ENCODE measurements at regions not wholly inside any gene's neighbourhood (a gene's known extent, or its start where the extent isn't known, plus 50 kb on each side); places are given as distances from the start of the nearest gene placed in this dataset.

DNA sequence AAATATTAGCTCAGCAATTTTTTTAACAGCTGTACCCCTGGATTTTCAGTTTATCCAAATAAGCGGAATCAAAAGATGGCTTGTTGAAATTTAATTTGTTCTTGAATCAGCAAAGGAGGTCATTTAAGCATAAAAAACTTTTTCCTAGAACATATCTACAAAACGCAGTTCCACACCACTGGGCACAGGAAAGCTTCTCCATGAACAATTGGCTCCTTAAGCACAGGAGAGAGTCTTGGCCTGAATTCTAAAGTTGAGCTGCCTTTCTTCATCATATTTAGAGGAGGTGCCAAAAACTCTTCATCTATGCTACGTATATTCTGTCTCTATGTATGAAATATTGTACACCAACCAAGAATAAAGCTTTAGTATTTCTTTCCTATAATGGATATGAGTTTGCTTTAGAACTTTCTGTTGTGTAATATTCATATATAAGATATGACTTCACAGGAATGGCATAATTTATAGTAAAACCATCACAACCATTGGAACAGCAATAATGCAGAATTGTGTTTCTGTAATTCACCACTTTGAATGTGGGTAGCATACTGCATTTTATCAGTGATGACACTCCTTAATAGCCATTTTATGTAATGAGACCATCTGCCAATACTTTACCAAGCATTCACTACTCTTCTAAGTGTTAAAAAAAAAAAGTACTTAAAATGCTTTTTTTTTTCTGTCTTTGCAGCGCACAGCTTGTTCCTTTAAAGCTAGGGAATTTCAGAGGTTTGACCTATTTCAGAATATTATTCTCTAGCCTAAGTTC, 263.7 kb downstream of the SLITRK6 start:
- no peak for TF ChIP-seq EZH2 (IDR thresholded peaks at IDR 0.05; ENCODE audit: low read depth)
- TF ChIP-seq, protein P1, sequence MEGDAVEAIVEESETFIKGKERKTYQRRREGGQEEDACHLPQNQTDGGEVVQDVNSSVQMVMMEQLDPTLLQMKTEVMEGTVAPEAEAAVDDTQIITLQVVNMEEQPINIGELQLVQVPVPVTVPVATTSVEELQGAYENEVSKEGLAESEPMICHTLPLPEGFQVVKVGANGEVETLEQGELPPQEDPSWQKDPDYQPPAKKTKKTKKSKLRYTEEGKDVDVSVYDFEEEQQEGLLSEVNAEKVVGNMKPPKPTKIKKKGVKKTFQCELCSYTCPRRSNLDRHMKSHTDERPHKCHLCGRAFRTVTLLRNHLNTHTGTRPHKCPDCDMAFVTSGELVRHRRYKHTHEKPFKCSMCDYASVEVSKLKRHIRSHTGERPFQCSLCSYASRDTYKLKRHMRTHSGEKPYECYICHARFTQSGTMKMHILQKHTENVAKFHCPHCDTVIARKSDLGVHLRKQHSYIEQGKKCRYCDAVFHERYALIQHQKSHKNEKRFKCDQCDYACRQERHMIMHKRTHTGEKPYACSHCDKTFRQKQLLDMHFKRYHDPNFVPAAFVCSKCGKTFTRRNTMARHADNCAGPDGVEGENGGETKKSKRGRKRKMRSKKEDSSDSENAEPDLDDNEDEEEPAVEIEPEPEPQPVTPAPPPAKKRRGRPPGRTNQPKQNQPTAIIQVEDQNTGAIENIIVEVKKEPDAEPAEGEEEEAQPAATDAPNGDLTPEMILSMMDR (conservative IDR thresholded peaks at IDR 0.05), result no peak

All from PC-9 (cell line).